IPS DF 6.9 (cell line): ENCODE measurements at regions not wholly inside any gene's neighbourhood (a gene's known extent, or its start where the extent isn't known, plus 50 kb on each side); places are given as distances from the start of the nearest gene placed in this dataset.
"Not testable (repeated sequence)": the region's sequence is repeated elsewhere in the genome, so short reads cannot be mapped to it uniquely, and the experiment has no call there.

Experiments used
- DNase-seq: peaks from one replicate; pipeline ENCODE4 v3.0.0-alpha.2; 2013; ENCODE audit warnings: low read depth, low spot score
- H3K27ac ChIP-seq: one replicate; pipeline ENCODE4 v1.5.1; 2013; ENCODE audit warnings: low read length, control low read depth
- H3K27me3 ChIP-seq: 2 replicates; pipeline ENCODE4 v1.6.1; 2013; ENCODE audit warnings: mild to moderate bottlenecking, low read length; ENCODE audit not compliant: control insufficient read depth, insufficient read depth
- H3K36me3 ChIP-seq: 2 replicates; pipeline ENCODE4 v1.6.1; 2013; ENCODE audit warnings: low read length; ENCODE audit not compliant: control insufficient read depth, insufficient read depth
- H3K4me1 ChIP-seq: 2 replicates; pipeline ENCODE4 v1.6.1; 2013; ENCODE audit warnings: low read length; ENCODE audit not compliant: control insufficient read depth, insufficient read depth
- H3K4me3 ChIP-seq: 2 replicates; pipeline ENCODE4 v1.5.1; 2013; ENCODE audit warnings: mild to moderate bottlenecking, low read length
- H3K9me3 ChIP-seq: 2 replicates; pipeline ENCODE4 v1.6.1; 2013; ENCODE audit warnings: low read length, inconsistent platforms; ENCODE audit not compliant: control insufficient read depth, insufficient read depth
- WGBS: extraction: QIAGEN DNeasy Blood & Tissue Kit; methylation state at CpG from one replicate; pipeline ENCODE4 v1.1.7; 2013; ENCODE audit warnings: mixed read lengths, missing lambda C conversion rate; ENCODE audit not compliant: insufficient read length, insufficient coverage; 5-methylcytosine and 5-hydroxymethylcytosine counted together

DNA sequence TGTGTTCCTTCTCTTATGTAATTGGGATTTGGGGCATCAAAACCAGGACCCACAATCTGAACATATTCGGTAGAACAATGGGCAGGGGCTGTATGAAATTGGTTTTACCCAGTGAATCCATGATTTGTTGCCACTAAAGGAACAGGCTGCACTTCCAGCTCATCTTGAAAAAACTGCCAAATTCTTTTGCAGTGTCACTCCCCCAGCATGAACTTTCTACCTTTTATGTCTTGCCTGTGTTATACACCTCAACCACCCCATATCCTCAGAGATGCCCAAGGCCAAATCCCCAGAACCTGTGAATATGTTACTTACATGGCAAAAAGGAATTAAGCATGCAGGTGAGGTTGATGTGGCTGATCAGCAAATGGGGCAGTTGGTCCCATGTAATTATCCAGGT, 280.2 kb upstream of the ECI2 start:
- no peaks in the 10 kb centered on the region for H3K27me3 ChIP-seq
- DNase-seq, result no peak
- no peaks in the 10 kb centered on the region for H3K4me1 ChIP-seq
- H3K9me3 ChIP-seq, result no peaks in the 10 kb centered on the region
- no peak overlapping the region for H3K27ac ChIP-seq
- no peak overlapping the region for H3K4me3 ChIP-seq
- no CpG with 5 or more reads among the region's 1 CpG for WGBS
- H3K36me3 ChIP-seq, result no peaks in the 10 kb centered on the region

DNA sequence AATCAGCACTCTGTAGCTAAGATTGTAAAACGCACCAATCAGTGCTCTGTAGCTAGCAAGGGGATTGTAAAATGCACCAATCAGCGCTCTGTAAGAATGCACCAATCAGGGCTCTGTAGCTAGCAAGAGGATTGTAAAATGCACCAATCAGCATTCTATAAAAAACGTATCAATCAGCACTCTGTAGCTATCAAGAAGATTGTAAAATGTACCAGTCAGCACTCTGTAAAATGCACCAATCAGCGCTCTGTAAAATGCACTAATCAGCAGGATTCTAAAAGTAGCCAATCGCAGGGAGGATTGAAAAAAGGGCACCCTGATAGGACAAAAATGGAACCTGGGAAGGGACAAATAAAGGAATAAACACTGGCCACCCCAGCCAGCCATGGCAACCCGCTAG, 278.7 kb upstream of the ECI2 start:
- not testable (repeated sequence) for H3K9me3 ChIP-seq, H3K4me1 ChIP-seq, H3K27ac ChIP-seq, H3K27me3 ChIP-seq, H3K36me3 ChIP-seq, H3K4me3 ChIP-seq, DNase-seq
- WGBS, result no CpG with 5 or more reads among the region's 6 CpGs

DNA sequence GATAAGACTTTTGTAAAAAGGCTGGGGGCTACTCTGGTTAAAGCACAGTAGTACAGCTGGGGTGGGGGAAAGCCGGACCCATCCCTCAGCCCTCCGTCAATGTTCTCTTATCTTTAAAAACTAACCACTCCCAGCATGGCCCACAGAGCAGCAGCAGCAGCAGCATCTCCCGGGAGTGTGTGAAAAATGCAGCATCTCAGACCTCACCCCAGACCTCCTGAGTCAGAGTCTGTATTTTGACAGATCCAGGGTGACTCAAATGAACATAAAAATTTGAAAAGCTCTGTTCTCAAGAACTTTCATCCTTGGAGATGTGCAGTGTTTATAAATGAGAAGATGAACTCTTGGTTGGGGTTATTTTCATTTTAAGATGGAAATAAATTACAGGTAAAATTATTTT, 277.7 kb upstream of the ECI2 start:
- Histone ChIP-seq H3K4me1 (no peaks in the 10 kb centered on the region), H3K27me3 (no peaks in the 10 kb centered on the region), H3K27ac (no peak overlapping the region), H3K4me3 (no peak overlapping the region), H3K9me3 (no peaks in the 10 kb centered on the region), H3K36me3 (no peaks in the 10 kb centered on the region)
- no peak for DNase-seq
- WGBS, result no CpG with 5 or more reads among the region's 3 CpGs

DNA sequence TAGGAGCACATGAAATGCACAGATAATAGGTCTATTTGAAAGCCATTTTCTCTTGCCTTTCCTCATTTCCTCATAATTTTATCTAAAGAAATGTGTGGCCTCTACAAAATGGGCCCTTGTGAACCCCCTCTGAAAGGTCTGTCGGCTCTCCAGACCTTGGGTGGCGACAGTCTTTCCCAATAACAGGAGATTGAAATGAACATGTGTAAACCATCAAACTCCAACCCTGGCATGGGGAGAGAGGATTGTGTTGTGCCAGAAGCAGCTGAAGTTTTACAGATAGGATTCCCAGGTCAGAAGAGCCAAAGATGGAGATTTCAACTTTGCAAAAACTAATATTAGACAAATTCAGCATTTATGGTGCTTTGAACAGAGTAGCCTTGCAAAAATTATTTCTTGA, 277.1 kb upstream of the ECI2 start:
- WGBS, result no CpG with 5 or more reads among the region's 2 CpGs
- Histone ChIP-seq H3K27me3 (no peaks in the 10 kb centered on the region), H3K9me3 (no peaks in the 10 kb centered on the region), H3K27ac (no peak overlapping the region), H3K4me1 (no peaks in the 10 kb centered on the region), H3K4me3 (no peak overlapping the region), H3K36me3 (no peaks in the 10 kb centered on the region)
- DNase-seq, result no peak

DNA sequence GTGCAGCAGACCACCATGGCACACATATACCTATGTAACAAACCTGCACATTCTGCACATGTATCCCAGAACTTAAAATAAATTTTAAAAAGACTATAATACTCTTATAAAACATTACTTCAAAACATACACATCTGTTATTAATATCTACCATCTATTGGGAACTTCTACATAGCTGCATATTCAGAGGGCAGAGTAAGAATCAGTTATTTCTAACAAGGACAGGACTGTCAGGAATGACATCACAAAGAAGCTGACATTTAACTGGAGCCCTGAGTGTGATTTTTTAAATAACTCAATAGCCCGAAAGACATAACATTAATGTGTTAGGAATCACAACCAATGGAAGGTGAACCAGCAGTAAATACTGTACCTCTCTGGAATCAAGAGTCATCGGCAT, 276.7 kb upstream of the ECI2 start:
- Histone ChIP-seq H3K4me1 (no peaks in the 10 kb centered on the region), H3K4me3 (no peak overlapping the region), H3K9me3 (no peaks in the 10 kb centered on the region), H3K27ac (no peak overlapping the region), H3K36me3 (no peaks in the 10 kb centered on the region), H3K27me3 (no peaks in the 10 kb centered on the region)
- no peak for DNase-seq
- no CpG with 5 or more reads among the region's 2 CpGs for WGBS

DNA sequence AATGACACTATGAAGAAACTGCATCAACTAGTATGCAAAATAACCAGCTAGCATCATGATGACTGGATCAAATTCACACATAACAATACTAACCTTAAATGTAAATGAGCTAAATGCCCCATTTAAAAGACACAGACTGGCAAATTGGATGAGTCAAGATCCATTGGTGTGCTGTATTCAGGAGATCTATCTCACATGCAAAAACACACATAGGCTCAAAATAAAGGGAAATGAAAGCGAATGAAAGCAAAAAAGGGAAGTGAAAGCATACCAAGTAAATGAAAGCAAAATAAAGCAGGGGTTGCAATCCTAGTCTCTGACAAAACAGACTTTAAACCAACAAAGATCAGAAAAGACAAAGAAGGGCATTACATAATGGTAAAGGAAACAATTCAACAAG, 272.3 kb upstream of the ECI2 start:
- not testable (repeated sequence) for H3K9me3 ChIP-seq, H3K27me3 ChIP-seq, H3K4me3 ChIP-seq, DNase-seq, H3K27ac ChIP-seq, H3K36me3 ChIP-seq, H3K4me1 ChIP-seq
- no CpG with 5 or more reads among the region's 1 CpG for WGBS

DNA sequence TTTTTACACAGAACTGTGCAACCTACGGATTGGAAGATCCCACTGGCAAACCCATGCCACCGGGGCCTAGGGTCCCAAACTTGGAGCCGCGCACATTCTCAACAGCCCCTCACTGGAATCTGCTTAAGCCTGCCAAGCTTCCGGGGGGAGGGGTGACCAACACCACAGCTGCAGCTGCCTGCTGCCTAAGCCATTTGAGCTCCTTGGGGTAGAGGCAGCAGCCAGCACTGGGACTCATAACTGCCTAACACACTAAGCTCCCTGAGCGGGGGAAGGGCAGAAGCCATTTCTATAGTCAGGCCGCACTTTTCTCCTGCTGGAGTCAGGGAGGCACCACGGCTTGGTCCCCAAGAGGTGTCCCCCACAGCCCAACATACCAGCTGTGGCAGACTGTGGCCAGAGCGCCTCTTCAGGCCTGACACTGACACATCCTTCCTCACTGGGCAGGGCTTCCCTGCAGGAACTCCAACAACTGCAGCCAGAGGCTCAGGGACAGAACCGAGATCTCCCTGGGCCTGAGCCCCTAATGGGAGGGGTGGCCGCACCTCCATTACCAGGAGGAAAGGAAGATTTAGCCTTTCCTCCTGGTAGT, 270.3 kb upstream of the ECI2 start:
- no CpG with 5 or more reads among the region's 11 CpGs for whole genome bisulfite sequencing
- Histone ChIP-seq H3K4me1 (peaks cover 2% of the 10 kb centered on the region; the same call in 1 of the 2 replicates), H3K36me3 (no peaks in the 10 kb centered on the region), H3K9me3 (no peaks in the 10 kb centered on the region), H3K4me3 (no peak overlapping the region), H3K27me3 (no peaks in the 10 kb centered on the region), H3K27ac (no peak overlapping the region)
- no peak for DNase-seq

DNA sequence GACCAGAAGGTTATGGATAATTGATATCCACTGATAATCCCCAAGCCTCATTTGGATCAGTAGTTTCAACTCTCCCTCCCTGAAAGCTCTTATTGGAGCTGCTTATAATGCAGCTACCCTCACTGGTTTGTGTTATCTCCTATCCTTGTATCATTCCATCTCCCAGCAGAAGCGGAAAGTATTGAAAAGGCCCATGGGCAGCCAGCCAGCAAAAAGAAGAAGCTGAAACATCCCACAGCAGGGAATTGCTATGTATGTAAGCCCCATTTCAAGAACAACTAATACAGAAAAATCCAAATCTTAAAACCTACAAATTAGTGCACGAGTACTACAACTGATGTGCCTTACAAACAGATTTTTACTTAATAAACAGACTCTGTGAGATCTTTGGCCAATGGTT, 269.0 kb upstream of the ECI2 start:
- no peak for DNase-seq
- Histone ChIP-seq H3K9me3 (no peaks in the 10 kb centered on the region), H3K27me3 (no peaks in the 10 kb centered on the region), H3K36me3 (no peaks in the 10 kb centered on the region), H3K4me3 (no peak overlapping the region), H3K4me1 (peaks cover 2% of the 10 kb centered on the region; the same call in 1 of the 2 replicates), H3K27ac (no peak overlapping the region)
- WGBS, result no CpG with 5 or more reads among the region's 2 CpGs

DNA sequence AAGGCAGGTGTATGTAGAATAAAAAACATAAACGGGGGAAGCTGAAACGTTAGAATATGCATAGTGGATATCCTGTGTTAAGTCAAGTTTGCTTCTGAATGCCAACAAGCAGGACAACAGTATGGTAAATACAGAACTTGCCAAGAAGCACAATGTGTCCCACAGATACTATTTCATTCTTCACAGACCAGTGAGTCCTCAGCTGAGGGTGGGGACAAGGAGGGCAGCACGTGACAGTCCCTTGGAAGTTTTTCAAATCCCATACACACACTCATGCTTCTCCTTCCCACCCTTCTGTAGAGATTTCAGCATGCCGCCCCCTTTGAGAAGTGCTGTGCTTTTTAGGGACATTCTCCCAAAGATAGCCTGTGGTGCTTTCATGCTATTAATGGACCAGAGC, 268.5 kb upstream of the ECI2 start:
- H3K4me3 ChIP-seq, result no peak overlapping the region
- H3K27me3 ChIP-seq, result no peaks in the 10 kb centered on the region
- no CpG with 5 or more reads among the region's 4 CpGs for WGBS

DNA sequence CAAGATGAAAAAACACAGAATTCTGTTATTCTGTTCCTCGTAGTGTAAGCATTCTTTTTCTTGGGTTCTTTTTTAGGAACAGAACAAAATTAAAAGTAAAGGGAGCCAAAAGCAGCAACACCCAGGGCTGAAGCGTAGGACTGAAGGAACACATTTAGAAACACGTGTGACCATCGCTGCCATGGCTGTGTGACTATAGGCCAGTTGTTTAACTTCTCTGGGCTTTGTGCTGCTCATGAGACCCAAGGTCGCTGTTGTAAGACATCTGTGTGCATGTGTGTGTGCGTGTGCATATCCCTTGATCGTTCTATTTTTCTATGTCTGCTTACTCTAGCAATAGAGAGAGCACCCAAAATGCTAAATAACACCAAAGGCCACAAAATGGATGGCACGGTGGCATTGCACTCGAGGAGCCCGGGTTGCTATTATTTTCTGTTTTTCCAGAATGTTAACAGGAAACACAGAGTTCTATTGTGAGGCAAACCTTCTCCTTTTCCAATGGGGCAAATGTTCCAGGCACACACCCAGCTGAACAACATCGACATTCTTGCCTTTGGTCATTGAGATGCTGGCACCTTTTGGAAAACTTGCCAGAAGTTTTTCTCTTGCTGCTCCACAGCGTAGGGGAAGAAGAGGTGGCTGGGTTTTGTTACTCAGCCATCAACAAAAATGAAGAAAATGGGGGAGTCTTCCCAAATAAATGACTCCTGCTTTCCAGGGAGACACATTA, 267.8 kb upstream of the ECI2 start:
- Histone ChIP-seq H3K9me3 (no peaks in the 10 kb centered on the region), H3K4me1 (peaks cover 2% of the 10 kb centered on the region; the same call in 1 of the 2 replicates), H3K27ac (no peak overlapping the region), H3K4me3 (no peak overlapping the region), H3K27me3 (no peaks in the 10 kb centered on the region), H3K36me3 (no peaks in the 10 kb centered on the region)
- DNase-seq, result no peak
- WGBS, result no CpG with 5 or more reads among the region's 12 CpGs

More for the DNA sequence above, 268.5 kb upstream of the ECI2 start:
- Histone ChIP-seq H3K36me3 (no peaks in the 10 kb centered on the region), H3K27ac (no peak overlapping the region), H3K9me3 (no peaks in the 10 kb centered on the region), H3K4me1 (peaks cover 2% of the 10 kb centered on the region; the same call in 1 of the 2 replicates)
- DNase-seq, result no peak

DNA sequence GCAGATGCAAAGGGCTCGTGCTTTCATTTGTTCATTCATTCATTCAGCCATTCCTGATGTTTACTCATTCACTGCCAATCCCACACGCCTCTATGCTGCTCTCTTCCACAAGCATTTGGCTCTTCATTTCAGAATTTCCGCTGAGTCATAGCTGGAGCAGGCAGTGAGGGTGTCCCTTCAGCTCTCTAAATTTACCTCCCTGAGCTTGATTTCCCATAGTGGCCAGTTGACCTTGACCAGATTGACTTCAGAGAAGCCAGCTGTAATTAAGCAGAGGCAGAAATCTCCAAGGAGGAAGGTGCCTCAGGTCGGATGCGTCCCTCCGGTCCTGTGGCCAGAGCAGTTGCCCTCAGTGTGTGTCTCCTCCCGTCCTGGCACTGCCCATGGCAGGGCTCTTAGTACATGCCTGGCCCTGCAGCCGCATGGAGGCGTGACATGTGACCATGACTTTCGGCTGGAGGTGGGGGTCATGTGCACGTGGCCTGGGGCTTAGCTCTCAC, 267.2 kb upstream of the ECI2 start:
- Histone ChIP-seq H3K27ac (no peak overlapping the region), H3K36me3 (no peaks in the 10 kb centered on the region), H3K27me3 (no peaks in the 10 kb centered on the region), H3K4me3 (no peak overlapping the region), H3K9me3 (no peaks in the 10 kb centered on the region), H3K4me1 (peaks cover 2% of the 10 kb centered on the region; the same call in 1 of the 2 replicates)
- no peak for DNase-seq
- no CpG with 5 or more reads among the region's 11 CpGs for WGBS
